Panc1 (cell line): ENCODE measurements at regions not wholly inside any gene's neighbourhood (a gene's known extent, or its start where the extent isn't known, plus 50 kb on each side); places are given as distances from the start of the nearest gene placed in this dataset.

Experiments
- POLR2AphosphoS5 ChIP-seq: IDR thresholded peaks from 2 replicates; pipeline ENCODE4 v1.6.1; 2012; ENCODE audit warnings: mild to moderate bottlenecking, low read depth, low read length, moderate library complexity
- TCF7L2 ChIP-seq: IDR thresholded peaks from 2 replicates; pipeline ENCODE4 v1.6.1; 2011; ENCODE audit warnings: mild to moderate bottlenecking, low read depth, low read length, inconsistent platforms
- TF ChIP-seq, protein P1 (sequence below): fragments of 450-650 bp; IDR thresholded peaks from 2 replicates; pipeline ENCODE4 v1.5.1; 2017; ENCODE audit warnings: mild to moderate bottlenecking
- TF ChIP-seq, protein P2 (sequence below), 2 experiments: IDR thresholded peaks; 2 replicates each; pipeline ENCODE4 v1.6.1; 2011 to 2012; ENCODE audit warnings: low read depth in 2 of 2, control low read depth in 1 of 2, low read length in 1 of 2, mild to moderate bottlenecking in 1 of 2, moderate library complexity in 1 of 2; ENCODE audit not compliant: insufficient read depth in 1 of 2

DNA sequence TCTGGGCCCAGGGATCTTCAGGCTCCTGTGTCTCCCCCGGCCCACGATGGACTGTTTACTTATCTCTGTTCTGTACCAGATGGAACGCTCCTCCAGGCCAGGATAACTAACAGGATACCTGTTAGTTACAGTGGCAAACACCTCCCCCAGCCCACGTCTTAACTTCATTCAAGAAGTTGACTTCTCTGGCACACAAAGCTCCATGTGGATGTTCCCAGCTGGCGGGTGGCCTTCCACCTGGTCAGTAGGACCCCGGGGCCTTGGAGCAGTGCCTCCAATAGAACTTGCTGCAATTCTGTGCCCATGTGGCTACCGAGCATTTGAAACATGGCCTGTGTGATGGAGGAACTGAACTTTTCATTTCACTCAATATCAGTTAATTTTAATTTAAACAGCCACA lies 165.1 kb upstream of the GLI2 start:
- TF ChIP-seq, protein P1, sequence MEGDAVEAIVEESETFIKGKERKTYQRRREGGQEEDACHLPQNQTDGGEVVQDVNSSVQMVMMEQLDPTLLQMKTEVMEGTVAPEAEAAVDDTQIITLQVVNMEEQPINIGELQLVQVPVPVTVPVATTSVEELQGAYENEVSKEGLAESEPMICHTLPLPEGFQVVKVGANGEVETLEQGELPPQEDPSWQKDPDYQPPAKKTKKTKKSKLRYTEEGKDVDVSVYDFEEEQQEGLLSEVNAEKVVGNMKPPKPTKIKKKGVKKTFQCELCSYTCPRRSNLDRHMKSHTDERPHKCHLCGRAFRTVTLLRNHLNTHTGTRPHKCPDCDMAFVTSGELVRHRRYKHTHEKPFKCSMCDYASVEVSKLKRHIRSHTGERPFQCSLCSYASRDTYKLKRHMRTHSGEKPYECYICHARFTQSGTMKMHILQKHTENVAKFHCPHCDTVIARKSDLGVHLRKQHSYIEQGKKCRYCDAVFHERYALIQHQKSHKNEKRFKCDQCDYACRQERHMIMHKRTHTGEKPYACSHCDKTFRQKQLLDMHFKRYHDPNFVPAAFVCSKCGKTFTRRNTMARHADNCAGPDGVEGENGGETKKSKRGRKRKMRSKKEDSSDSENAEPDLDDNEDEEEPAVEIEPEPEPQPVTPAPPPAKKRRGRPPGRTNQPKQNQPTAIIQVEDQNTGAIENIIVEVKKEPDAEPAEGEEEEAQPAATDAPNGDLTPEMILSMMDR = no peak
- TF ChIP-seq, protein P2, sequence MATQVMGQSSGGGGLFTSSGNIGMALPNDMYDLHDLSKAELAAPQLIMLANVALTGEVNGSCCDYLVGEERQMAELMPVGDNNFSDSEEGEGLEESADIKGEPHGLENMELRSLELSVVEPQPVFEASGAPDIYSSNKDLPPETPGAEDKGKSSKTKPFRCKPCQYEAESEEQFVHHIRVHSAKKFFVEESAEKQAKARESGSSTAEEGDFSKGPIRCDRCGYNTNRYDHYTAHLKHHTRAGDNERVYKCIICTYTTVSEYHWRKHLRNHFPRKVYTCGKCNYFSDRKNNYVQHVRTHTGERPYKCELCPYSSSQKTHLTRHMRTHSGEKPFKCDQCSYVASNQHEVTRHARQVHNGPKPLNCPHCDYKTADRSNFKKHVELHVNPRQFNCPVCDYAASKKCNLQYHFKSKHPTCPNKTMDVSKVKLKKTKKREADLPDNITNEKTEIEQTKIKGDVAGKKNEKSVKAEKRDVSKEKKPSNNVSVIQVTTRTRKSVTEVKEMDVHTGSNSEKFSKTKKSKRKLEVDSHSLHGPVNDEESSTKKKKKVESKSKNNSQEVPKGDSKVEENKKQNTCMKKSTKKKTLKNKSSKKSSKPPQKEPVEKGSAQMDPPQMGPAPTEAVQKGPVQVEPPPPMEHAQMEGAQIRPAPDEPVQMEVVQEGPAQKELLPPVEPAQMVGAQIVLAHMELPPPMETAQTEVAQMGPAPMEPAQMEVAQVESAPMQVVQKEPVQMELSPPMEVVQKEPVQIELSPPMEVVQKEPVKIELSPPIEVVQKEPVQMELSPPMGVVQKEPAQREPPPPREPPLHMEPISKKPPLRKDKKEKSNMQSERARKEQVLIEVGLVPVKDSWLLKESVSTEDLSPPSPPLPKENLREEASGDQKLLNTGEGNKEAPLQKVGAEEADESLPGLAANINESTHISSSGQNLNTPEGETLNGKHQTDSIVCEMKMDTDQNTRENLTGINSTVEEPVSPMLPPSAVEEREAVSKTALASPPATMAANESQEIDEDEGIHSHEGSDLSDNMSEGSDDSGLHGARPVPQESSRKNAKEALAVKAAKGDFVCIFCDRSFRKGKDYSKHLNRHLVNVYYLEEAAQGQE (IDR thresholded peaks at IDR 0.05; ENCODE audit: insufficient read depth in 1 of 2, low read depth in 2 of 2, low read length in 1 of 2) = no peak
- TF ChIP-seq POLR2AphosphoS5 (no peak), TCF7L2 (no peak)
